Upper lobe of left lung (tissue), 6 donors: ENCODE measurements at regions not wholly inside any gene's neighbourhood (a gene's known extent, or its start where the extent isn't known, plus 50 kb on each side); places are given as distances from the start of the nearest gene placed in this dataset.

Source experiments
- ATAC-seq, 2 donors: fragments of 200-7000 bp; cut with Tn5 transposase; one replicate each; pipeline ENCODE4 v1.9.1; 2022; ENCODE audit warnings: mild to moderate bottlenecking in 2 of 2, moderate library complexity in 2 of 2; ENCODE audit not compliant: low FRiP score in 2 of 2
- DNase-seq, 2 donors: peaks; one replicate each; pipeline ENCODE4 v3.0.0-alpha.2; 2019 to 2020
- H3K27ac ChIP-seq, 4 donors: fragments of 200-600 bp; sonication (generic); one replicate each; pipeline ENCODE4 v1.5.1; 2016 to 2019
- H3K27me3 ChIP-seq, 4 donors: fragments of 200-600 bp; sonication (generic); one replicate each; pipeline ENCODE4 v1.5.1; 2017 to 2019
- H3K36me3 ChIP-seq, 4 donors: fragments of 200-600 bp; sonication (generic); one replicate each; pipeline ENCODE4 v1.5.1; 2016 to 2019
- H3K4me1 ChIP-seq, 4 donors: fragments of 200-600 bp; sonication (generic); one replicate each; pipeline ENCODE4 v1.5.1; 2018 to 2019
- H3K4me3 ChIP-seq, 4 donors: fragments of 200-600 bp; sonication (generic); one replicate each; pipeline ENCODE4 v1.5.1; 2017 to 2019; ENCODE audit warnings: mild to moderate bottlenecking in 2 of 4, moderate library complexity in 1 of 4
- H3K9me3 ChIP-seq, 4 donors: fragments of 200-600 bp; sonication (generic); one replicate each; pipeline ENCODE4 v1.5.1; 2018 to 2019
- CTCF ChIP-seq, 6 experiments: fragments of 450-650 bp in 4 of 6; fragments of 200-600 bp in 2 of 6; sonication (generic) in 2 of 6; IDR thresholded peaks; one replicate each; pipeline ENCODE4 v1.5.1; 2016 to 2019; ENCODE audit warnings: antibody characterized with exemption in 6 of 6
- EP300 ChIP-seq, 4 donors: sonication (generic); formaldehyde crosslinking; IDR thresholded peaks; one replicate each; pipeline ENCODE4 v1.5.1; 2017; ENCODE audit warnings: antibody characterized with exemption in 4 of 4, control low read depth in 2 of 4
- POLR2A ChIP-seq, 4 donors: fragments of 450-650 bp; IDR thresholded peaks; one replicate each; pipeline ENCODE4 v1.5.1; 2016 to 2017; ENCODE audit warnings: antibody characterized with exemption in 4 of 4, mild to moderate bottlenecking in 2 of 4
- POLR2AphosphoS5 ChIP-seq, 2 donors: sonication (generic); formaldehyde crosslinking; IDR thresholded peaks; one replicate each; pipeline ENCODE4 v1.5.1; 2017; ENCODE audit warnings: antibody characterized with exemption in 2 of 2
- WGBS, 2 donors: methylation state at CpG; one replicate each; pipeline ENCODE4 v1.1.5; 2017 to 2018; 5-methylcytosine and 5-hydroxymethylcytosine counted together
- donor health status: DM: no; HTN: no; CAD: no; lungs with moderate emphysema.
- donor health status: DM: no; HTN: yes; CAD: no; lungs with severe emphysema.

- no peak for ATAC-seq
- Histone ChIP-seq H3K27me3 (no peaks in the 10 kb centered on the region), H3K36me3 (no peaks in the 10 kb centered on the region), H3K9me3 (no peaks in the 10 kb centered on the region), H3K4me3 (no peak overlapping the region), H3K4me1 (peaks cover 0 to 6% (median 0%) of the 10 kb centered on the region in 4 donors), H3K27ac (no peak overlapping the region)
- TF ChIP-seq CTCF (IDR thresholded peaks at IDR 0.05) (no peak), POLR2A (IDR thresholded peaks at IDR 0.05) (no peak), EP300 (IDR thresholded peaks at IDR 0.05) (no peak), POLR2AphosphoS5 (IDR thresholded peaks at IDR 0.05) (no peak)
- 36 to 51% methylated on average over 1 of the region's 1 CpG for WGBS, 2 donors
- no peak for DNase-seq
These were observed 180.2 kb upstream of the FSTL5 start for GRCh38 chr4:162343967-162344366.

GRCh38 chr4:162341533-162341932 is 177.7 kb upstream of the FSTL5 start:
- no peak for DNase-seq
- TF ChIP-seq CTCF (IDR thresholded peaks at IDR 0.05) = no peak
- TF ChIP-seq POLR2AphosphoS5 (IDR thresholded peaks at IDR 0.05) = no peak
- no peak for TF ChIP-seq POLR2A (IDR thresholded peaks at IDR 0.05)
- no peak for TF ChIP-seq EP300 (IDR thresholded peaks at IDR 0.05)
- no peak for ATAC-seq
- H3K27ac ChIP-seq = no peak overlapping the region
- H3K4me3 ChIP-seq = no peak overlapping the region
- WGBS, 2 donors = 43 to 66% methylated on average over 2 of the region's 2 CpGs
- H3K4me1 ChIP-seq = no peaks in the 10 kb centered on the region
- H3K27me3 ChIP-seq = no peaks in the 10 kb centered on the region
- H3K9me3 ChIP-seq = no peaks in the 10 kb centered on the region
- no peaks in the 10 kb centered on the region for H3K36me3 ChIP-seq

- Histone ChIP-seq H3K4me1 (no peaks in the 10 kb centered on the region), H3K27ac (no peak overlapping the region), H3K27me3 (no peaks in the 10 kb centered on the region), H3K9me3 (no peaks in the 10 kb centered on the region), H3K4me3 (no peak overlapping the region), H3K36me3 (no peaks in the 10 kb centered on the region)
- TF ChIP-seq POLR2AphosphoS5 (IDR thresholded peaks at IDR 0.05) (no peak), EP300 (IDR thresholded peaks at IDR 0.05) (no peak), POLR2A (IDR thresholded peaks at IDR 0.05) (no peak), CTCF (IDR thresholded peaks at IDR 0.05) (no peak)
- DNase-seq (no peak), ATAC-seq (peak in 1 of 2 donors; percentile 77)
- 72 to 86% methylated on average over 3 of the region's 3 CpGs for WGBS, 2 donors
These were observed 160.1 kb upstream of the FSTL5 start for GRCh38 chr4:162323919-162324318.

GRCh38 chr4:162322054-162322453 is 158.3 kb upstream of the FSTL5 start:
- ATAC-seq = no peak
- DNase-seq = no peak
- no peaks in the 10 kb centered on the region for H3K9me3 ChIP-seq
- no peak overlapping the region for H3K4me3 ChIP-seq
- WGBS, 2 donors = 80 to 82% methylated on average over 8 of the region's 8 CpGs
- no peaks in the 10 kb centered on the region for H3K36me3 ChIP-seq
- no peaks in the 10 kb centered on the region for H3K27me3 ChIP-seq
- H3K4me1 ChIP-seq = no peaks in the 10 kb centered on the region
- H3K27ac ChIP-seq = no peak overlapping the region
- TF ChIP-seq POLR2A (IDR thresholded peaks at IDR 0.05) = no peak
- TF ChIP-seq EP300 (IDR thresholded peaks at IDR 0.05) = no peak
- TF ChIP-seq POLR2AphosphoS5 (IDR thresholded peaks at IDR 0.05) = no peak
- no peak for TF ChIP-seq CTCF (IDR thresholded peaks at IDR 0.05)

- no peak overlapping the region for H3K27ac ChIP-seq
- H3K36me3 ChIP-seq = no peaks in the 10 kb centered on the region
- no peaks in the 10 kb centered on the region for H3K27me3 ChIP-seq
- H3K4me3 ChIP-seq = no peak overlapping the region
- no peaks in the 10 kb centered on the region for H3K4me1 ChIP-seq
- ATAC-seq = no peak
- DNase-seq = no peak
- 83 to 90% methylated on average over 2 of the region's 2 CpGs for WGBS, 2 donors
- no peak for TF ChIP-seq CTCF (IDR thresholded peaks at IDR 0.05)
- no peak for TF ChIP-seq POLR2A (IDR thresholded peaks at IDR 0.05)
- no peaks in the 10 kb centered on the region for H3K9me3 ChIP-seq
These were observed 122.0 kb upstream of the FSTL5 start for GRCh38 chr4:162285753-162286152.
